SW 1271 (cell line): ENCODE measurements at regions not wholly inside any gene's neighbourhood (a gene's known extent, or its start where the extent isn't known, plus 50 kb on each side); places are given as distances from the start of the nearest gene placed in this dataset.
A peak's percentile ranks its signal among the peaks of the same experiment; 100 is the strongest.

Experiments used
- DNase-seq, 2 experiments: peaks; one replicate each; lab custom pipeline; 2025; lab: John Stamatoyannopoulos, UW

DNA sequence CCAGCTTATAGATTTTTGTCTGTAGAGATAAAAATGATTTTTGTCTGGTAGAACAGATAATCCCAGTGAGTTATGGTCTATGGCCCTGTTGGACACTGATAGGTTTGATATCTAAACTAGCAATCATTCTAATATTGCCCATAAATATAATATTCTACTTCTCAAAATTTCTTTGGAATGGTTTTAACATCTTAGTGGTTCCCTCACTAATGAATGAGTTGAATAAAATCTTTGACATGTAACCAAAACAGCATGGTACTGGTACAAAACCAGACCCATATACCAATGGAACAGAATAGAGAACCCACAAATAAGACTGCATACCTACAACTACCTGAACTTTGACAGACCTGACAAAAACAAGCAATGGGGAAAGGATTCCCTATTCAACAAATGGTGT lies 219.7 kb downstream of the SEC61B start:
- no peak for DNase-seq

DNA sequence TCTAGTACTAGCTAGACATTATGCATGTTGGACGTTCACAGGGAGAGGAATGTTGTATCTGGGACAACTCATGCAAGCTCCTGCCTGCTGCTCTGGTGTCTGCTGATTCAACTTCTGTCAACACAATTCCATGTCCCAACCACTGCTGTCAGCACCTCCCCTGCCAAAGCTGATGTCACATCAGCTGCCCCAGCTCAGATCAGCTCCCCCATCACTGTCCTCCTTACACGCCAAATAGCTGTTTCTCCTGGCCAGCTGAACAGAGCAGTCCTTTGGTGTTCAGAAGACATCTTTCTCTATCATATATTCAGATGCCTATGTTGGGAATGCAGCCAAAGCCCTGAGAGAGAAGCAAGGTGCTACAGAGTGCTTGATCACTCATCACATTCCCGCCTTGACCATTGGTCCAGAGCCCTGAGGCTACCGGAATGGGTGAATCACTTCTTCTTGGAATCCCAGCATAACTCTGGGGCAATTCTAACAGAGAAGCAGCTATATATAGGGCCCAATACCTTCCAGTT lies 223.3 kb downstream of the SEC61B start:
- DNase-seq, result peak in 1 of 2 experiments; percentile 24

DNA sequence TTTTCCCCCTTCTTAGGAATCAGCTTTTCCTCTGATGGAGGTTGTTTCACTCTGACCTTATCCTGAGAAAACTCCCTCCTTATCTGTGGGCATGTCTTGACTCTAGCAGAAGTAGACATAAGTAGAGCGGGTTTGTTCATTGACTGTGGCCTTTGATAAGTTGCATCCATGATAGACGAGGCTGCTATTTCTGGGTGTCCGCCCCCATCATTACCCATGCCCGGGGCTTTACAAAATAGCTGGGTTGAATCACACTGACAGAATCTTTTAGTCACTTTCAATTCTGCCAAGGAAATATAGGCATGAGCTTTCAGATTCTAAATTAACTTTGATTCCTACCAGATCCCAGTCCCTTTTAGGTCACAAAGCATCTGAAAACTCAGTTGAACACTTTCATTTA lies 223.8 kb downstream of the SEC61B start:
- no peak for DNase-seq

GRCh38 chr9:99447951-99448350 lies 225.9 kb downstream of the SEC61B start:
- no peak for DNase-seq

GRCh38 chr9:99449726-99450125 lies 227.6 kb downstream of the SEC61B start:
- no peak for DNase-seq

DNA sequence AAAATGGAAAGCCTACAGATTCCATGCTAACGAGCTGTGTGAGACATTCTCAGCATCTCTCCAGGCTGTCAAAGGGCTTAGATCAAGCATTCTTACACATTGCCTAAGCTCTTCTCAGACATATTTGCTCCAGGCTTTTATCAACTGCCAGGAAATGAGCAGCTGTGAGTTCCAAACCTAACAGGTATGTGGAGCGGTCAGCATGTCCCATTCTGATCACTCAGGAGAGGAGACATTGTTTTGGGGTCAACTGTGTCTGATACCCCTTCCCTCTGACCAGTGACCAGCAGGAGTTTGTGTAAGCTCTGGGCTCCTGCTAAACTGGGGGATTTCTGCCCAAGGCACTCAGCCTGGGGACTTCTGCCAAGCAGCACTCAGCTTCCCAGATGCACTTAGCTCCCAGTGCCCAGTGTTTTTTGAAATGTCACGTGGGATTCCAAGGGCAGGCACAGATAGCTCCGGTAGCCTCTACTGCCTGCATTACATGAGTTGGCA lies 229.1 kb downstream of the SEC61B start:
- no peak for DNase-seq

DNA sequence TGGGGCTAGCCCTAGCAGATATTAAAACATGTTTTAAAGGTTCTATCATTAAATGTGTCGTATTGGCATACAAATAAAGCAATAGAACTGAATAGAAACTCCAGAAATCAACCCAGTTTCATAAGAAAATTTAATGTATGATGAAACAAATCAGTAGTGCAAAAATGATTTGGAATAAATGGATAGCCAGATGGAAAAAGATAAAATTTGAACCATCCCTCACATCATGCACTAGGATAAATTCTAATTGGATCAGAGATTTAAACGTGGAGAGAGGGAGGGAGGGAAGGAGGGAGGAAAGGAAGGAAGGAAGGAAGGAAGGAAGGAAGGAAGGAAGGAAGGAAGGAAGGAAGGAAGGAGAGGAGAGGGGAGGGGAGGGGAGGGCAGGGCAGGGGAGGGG lies 235.3 kb downstream of the SEC61B start:
- DNase-seq, result no peak

DNA sequence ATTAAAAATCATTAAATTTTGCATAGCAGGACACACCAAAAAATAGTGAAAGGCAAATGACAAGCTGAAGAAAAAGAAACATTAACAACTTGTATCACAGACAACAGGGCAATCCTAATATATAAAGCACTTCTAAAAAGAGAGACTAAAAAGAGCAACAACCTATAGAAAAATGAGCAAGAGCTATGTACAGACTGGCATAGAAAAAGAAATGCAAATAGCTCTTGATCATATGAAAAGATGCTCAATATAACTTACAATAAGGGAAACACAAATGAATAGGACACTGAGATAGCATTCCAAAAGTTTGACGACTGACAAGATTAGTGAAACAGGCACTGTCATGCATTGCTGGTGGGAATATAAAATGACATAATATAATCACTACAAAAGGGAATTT lies 235.9 kb downstream of the SEC61B start:
- no peak for DNase-seq

DNA sequence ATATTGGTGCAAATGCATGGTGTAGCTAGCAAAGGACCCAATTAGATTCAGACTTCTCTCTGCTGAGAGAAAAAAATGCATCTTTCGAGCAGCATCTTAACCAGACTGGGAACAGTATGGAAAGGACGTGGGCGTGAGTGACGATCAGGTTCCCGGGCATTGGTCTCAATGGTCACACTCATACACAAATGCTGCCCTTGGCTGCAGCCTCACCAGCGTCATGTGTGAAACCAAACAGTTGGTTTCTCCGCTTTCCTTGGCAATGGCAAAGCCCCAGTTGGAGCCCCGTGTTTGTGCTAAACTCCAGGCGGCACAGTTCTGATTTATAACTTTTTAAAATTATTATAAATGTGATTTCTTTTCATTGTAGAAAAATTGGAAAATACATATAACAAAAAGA lies 237.8 kb downstream of the SEC61B start:
- DNase-seq, result no peak

DNA sequence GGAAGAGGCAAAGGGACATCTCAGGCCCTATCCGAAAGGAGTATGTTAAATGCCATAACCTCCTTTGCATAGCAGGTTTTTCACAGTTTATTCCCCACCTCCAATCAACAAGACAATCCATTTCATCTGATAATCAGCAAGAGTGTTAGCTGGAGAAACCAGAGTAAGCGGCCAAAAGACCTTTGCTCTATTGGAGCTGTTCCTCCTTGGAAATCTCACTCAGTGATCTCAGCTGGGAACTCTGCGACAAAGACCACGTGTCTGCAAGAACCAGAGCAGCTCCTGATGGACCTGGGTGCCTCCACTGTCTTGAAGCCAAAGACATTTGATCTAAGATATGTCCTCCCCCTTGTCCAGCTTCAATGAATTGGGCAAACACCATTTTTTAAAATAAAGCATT lies 241.0 kb downstream of the SEC61B start:
- no peak for DNase-seq

- DNase-seq, result no peak
Observed at GRCh38 chr9:99464568-99464967, 242.5 kb downstream of the SEC61B start.

GRCh38 chr9:99465231-99465907 lies 243.3 kb downstream of the SEC61B start:
- no peak for DNase-seq

GRCh38 chr9:99466104-99466503 lies 244.0 kb downstream of the SEC61B start:
- no peak for DNase-seq

- DNase-seq, result no peak
Observed at GRCh38 chr9:99466781-99467180, 244.7 kb downstream of the SEC61B start.

- no peak for DNase-seq
Observed at GRCh38 chr9:99471033-99471432, 249.0 kb downstream of the SEC61B start.

- DNase-seq, result no peak
Observed at GRCh38 chr9:99472240-99472915, 250.3 kb downstream of the SEC61B start.

DNA sequence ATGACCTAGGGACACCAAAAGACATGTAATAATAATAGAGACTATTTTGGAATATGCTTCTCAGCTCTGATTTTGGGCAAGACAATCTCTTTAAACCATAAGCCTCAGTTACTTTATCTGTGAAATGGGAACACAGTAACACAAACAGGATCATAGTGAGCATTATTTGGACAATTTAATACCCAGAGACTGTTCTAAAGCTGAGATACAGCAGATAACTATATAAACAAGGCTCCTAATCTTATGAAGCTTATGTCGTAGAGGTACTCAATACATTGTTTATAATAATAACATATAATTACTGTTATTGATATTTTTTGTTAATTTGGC lies 250.8 kb downstream of the SEC61B start:
- DNase-seq, result no peak

DNA sequence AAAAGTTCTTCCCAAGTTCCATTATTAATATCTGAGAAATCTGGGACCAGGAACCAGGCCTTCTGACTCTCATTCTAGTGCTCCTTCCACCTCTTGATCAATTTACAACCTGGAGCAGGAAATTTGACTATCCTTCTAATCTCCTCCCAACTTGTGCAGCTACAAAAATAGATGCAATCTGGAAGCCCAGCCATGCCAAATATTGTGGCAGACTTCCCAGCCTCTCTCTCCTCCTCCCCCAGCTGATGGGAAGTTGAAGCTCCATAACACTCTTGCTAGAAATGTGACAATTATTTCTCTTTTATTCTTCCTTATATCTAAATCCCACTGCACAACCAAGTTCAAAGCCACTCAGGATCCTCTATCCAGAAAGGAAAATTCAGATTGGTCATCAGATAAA lies 252.1 kb downstream of the SEC61B start:
- DNase-seq, result no peak

GRCh38 chr9:99475401-99476065 lies 253.5 kb downstream of the SEC61B start:
- no peak for DNase-seq

- DNase-seq, result no peak
Observed at GRCh38 chr9:99478469-99479027, 256.5 kb downstream of the SEC61B start.

GRCh38 chr9:99479929-99480328 lies 257.8 kb downstream of the SEC61B start:
- no peak for DNase-seq

DNA sequence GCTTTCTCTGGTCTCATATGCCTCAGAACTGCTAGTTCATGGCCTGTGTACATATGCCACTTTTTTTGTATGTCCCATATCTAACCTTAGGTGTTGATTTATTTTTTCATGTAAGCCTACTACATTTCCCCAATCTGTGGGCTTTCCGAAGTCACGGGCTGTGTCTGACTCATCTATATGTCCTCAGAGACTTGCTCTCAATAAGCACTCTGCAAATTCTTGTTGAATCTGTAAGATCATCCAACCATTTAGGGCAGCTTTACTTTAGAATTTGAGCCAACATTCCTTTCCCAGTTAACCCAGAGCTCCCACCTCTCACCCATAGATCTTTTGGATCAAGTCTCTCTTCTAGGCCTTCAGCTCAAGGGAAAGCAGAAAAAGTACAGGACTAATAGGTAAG lies 263.4 kb downstream of the SEC61B start:
- DNase-seq, result no peak

- no peak for DNase-seq
Observed at GRCh38 chr9:99486684-99487083, 264.6 kb downstream of the SEC61B start.
